ENCODE measurements at regions not wholly inside any gene's neighbourhood (a gene's known extent, or its start where the extent isn't known, plus 50 kb on each side); places are given as distances from the start of the nearest gene placed in this dataset.

GRCh38 chr2:239467956-239468490, 67.2 kb upstream of the HDAC4 start:
- no peak overlapping the region for H3K4me3 ChIP-seq (ENCODE audit: low read length)
- no peak for TF ChIP-seq CTCF (IDR thresholded peaks at IDR 0.05; ENCODE audit: insufficient read depth, low read depth, low read length, missing control alignments)
- DNase-seq (ENCODE audit: low read depth) = no peak

GRCh38 chr2:239467281-239467955, 66.6 kb upstream of the HDAC4 start:
- no peak for DNase-seq (ENCODE audit: low read depth)
- H3K4me3 ChIP-seq (ENCODE audit: low read length) = no peak overlapping the region
- no peak for TF ChIP-seq CTCF (IDR thresholded peaks at IDR 0.05; ENCODE audit: insufficient read depth, low read depth, low read length, missing control alignments)

DNA sequence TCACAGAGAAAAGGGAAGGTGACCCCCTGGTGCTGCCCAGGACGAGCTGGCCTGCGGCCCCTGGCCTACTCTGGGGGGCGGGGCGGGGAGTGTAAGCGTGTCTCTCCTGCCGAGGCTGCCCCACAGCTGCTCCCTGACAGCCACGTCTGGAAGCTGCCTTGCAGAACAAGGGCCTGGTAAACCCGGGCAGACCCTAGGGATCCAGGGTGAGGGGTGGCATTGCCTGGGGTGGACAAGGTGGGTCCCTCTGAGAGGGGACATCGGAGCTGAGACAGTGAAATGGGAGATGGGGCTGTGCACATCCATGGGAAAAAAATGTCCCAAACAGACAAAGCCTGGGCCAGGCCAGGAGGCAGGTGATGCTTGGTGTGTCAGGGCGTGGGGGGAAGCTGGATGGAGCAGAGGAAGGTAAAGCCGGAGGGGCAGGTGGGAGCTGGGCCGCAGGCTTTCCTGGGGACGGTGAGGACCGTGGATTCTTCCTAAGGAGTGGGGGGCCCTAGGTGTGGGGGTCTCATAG, 66.0 kb upstream of the HDAC4 start:
- TF ChIP-seq CTCF (IDR thresholded peaks at IDR 0.05; ENCODE audit: insufficient read depth, low read depth, low read length, missing control alignments) = no peak
- DNase-seq (ENCODE audit: low read depth) = no peak
- H3K4me3 ChIP-seq (ENCODE audit: low read length) = no peak overlapping the region

- no peak for TF ChIP-seq CTCF (IDR thresholded peaks at IDR 0.05; ENCODE audit: insufficient read depth, low read depth, low read length, missing control alignments)
- DNase-seq (ENCODE audit: low read depth) = no peak
- no peak overlapping the region for H3K4me3 ChIP-seq (ENCODE audit: low read length)
Measured at GRCh38 chr2:239466061-239466754, 65.4 kb upstream of the HDAC4 start.

DNA sequence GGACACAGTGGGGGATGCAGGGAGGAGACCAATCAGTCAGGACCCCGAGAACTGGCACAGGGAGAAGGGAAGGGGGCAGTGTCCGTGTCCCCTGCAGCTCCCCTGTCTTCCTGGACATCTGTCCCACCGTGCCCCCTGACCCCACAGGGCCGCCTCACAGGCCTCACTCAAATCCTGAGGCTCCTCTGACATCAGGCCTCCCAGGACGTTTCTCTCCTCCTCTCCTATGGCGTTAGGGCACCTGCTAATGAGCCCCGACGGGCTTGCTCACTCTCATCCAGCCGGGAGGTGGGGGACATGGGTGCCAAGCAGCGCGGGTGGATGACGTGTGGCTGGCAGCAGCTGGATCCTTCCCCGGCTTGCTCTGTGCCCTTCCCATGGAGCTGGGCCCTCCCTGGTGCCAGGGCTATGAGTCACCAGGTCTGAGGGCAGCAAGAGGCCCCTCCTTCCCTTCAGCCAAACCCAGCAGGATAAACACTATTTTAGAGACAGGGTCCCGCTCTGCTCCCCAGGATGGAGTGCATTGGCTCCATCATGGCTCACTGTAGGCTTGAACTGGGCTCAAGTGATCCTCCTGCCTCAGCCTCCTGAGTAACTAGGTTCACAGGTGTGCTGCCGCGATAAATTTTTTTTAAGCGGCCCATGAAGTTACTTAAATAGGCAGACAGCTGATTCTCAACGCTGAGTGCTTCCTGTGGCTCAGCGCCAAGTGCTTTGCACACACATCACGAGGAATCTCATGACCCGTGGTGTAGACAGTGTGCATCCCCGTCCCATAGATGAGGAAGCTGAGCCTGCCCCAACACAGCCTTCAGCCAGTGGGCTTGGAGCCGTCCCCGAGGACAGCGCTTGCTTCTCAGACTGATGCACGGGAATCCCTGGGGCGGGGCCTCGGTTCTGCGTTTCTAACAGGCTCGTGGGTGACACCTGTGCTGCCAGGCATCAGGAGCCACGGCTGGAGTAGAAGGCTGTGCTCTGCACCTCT, 64.5 kb upstream of the HDAC4 start:
- no peak for TF ChIP-seq CTCF (IDR thresholded peaks at IDR 0.05; ENCODE audit: insufficient read depth, low read depth, low read length, missing control alignments)
- H3K4me3 ChIP-seq (ENCODE audit: low read length) = no peak overlapping the region
- DNase-seq (ENCODE audit: low read depth) = no peak

DNA sequence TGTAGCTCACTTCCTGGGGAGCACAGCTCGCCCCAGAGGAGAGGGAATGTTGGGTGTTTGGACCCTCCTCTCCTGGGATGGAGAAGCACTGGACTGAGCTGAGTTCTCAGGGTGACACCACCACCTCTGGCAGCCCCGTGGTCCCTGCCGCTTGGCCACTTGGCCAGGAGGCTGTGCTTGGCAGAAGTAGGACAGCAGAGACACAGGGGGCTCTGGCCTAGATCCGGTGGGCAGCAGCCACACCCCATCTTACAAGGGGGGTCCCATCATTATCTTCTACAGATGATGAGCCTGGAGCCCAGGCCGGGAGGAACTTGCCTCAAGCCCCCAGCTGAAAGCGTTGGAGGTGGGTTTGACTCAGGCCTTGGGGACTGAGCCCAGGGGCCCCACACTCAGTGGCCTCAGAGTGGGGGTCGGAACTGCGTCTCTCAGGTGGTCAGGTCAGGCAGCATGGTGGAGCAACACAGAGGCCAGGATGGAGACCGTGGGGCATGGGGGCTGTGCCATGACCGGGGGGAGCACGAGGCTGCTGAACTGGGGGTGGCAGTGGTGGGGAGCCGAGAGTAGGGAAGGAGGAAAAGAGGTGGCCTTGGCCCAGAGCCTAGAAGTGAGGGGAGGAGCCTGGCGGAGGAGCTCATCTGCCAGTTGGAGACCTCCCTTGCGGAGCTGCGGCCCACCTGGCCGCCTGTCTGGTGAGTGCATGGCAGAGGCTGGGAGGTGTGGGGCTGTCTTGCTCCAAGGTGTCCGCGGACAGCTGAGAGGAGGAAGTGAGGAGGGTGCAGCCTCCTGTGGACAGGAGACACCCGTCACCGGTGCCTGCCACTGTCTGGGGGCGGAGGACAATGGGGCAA, 63.6 kb upstream of the HDAC4 start:
- TF ChIP-seq CTCF (IDR thresholded peaks at IDR 0.05; ENCODE audit: insufficient read depth, low read depth, low read length, missing control alignments) = no peak
- DNase-seq (ENCODE audit: low read depth) = no peak
- H3K4me3 ChIP-seq (ENCODE audit: low read length) = no peak overlapping the region
